ENCODE measurements at regions not wholly inside any gene's neighbourhood (a gene's known extent, or its start where the extent isn't known, plus 50 kb on each side); places are given as distances from the start of the nearest gene placed in this dataset.

DNA sequence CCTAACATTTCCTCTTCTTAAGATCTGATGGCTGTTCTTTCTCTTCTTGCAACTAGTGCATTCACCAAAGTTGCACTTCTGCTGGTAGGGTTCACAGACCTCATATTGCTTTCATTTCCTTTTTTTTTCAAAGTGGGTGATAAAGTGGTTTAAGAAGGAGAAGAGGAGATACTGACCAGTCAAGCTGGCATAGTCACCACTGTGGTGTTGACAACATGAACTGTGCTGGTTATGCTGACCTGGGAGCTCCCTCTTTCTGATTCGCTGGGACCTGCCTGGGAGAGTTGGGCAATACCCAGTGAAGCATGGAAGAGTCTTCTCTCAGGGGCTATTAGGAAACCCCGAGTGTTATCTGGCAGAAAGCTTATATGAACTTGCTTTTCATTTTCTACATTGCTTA lies 222.9 kb downstream of the SLITRK5 start:
- intact Hi-C loops (cut with micrococcal nuclease): no loop called here
- H3K4me1 Mint-ChIP-seq: no peaks in the 10 kb centered on the region

DNA sequence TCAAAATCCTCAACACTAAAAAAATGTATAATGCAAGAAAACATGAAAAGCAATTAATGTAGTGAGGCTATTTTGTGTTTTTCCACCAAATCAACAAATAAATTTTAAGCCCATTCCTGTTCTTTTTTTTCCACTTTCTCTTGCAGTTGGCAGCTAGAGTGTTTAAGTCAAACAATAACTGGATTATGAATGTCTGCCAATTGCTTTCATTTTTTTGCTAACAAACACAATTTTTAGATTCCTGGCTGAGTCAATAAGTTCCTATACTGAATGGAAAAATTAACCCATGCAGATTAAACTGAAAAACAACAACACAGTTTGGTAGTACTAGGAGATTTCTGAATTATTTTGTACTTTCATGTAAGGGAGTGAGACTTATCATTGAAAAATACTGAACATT lies 232.4 kb downstream of the SLITRK5 start:
- Mint-ChIP-seq H3K36me3 (ENCODE audit: low read depth) (no peaks in the 10 kb centered on the region), H3K4me1 (no peaks in the 10 kb centered on the region), H3K27me3 (no peaks in the 10 kb centered on the region), H3K9me3 (peaks cover 2% of the 10 kb centered on the region), H3K4me3 (no peak overlapping the region), H3K27ac (no peak overlapping the region)
- intact Hi-C loops (cut with micrococcal nuclease): no loop called here
- CTCF ChIA-PET: no interaction called here
- DNase-seq (no peak), ATAC-seq (ENCODE audit: low read depth) (no peak)
- POLR2A ChIA-PET: no interaction called here
- TF ChIP-seq, protein P1, sequence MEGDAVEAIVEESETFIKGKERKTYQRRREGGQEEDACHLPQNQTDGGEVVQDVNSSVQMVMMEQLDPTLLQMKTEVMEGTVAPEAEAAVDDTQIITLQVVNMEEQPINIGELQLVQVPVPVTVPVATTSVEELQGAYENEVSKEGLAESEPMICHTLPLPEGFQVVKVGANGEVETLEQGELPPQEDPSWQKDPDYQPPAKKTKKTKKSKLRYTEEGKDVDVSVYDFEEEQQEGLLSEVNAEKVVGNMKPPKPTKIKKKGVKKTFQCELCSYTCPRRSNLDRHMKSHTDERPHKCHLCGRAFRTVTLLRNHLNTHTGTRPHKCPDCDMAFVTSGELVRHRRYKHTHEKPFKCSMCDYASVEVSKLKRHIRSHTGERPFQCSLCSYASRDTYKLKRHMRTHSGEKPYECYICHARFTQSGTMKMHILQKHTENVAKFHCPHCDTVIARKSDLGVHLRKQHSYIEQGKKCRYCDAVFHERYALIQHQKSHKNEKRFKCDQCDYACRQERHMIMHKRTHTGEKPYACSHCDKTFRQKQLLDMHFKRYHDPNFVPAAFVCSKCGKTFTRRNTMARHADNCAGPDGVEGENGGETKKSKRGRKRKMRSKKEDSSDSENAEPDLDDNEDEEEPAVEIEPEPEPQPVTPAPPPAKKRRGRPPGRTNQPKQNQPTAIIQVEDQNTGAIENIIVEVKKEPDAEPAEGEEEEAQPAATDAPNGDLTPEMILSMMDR (IDR thresholded peaks at IDR 0.05): no peak

More for the DNA sequence above, 222.9 kb downstream of the SLITRK5 start:
- Mint-ChIP-seq H3K9me3 (no peaks in the 10 kb centered on the region), H3K4me3 (no peak overlapping the region), H3K27me3 (no peaks in the 10 kb centered on the region), H3K36me3 (ENCODE audit: low read depth) (no peaks in the 10 kb centered on the region), H3K27ac (no peak overlapping the region)
- ChIA-PET POLR2A (no interaction called here), CTCF (no interaction called here)
- ATAC-seq (ENCODE audit: low read depth): no peak
- DNase-seq: no peak
- TF ChIP-seq, protein P1 (IDR thresholded peaks at IDR 0.05): no peak

DNA sequence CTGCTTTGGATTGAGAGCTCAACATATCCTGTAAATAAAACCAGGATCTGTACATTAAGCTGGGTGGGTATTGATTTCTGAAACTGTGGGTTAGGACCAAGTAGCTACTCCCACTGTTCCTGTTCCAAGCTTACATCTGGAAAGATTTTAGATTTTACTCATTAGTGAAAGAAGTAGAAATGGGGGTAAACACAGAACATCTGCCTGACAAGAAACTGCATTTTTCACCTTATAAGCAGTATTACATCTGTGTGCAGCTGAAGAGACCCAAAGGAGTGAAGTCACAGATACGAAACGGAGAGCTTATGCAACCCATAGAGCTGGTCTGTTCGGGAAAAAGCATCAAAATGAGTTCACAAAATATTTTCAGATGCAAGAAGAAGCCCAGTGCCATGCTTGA lies 235.2 kb downstream of the SLITRK5 start:
- Mint-ChIP-seq H3K36me3 (ENCODE audit: low read depth) (no peaks in the 10 kb centered on the region), H3K27me3 (no peaks in the 10 kb centered on the region), H3K27ac (no peak overlapping the region), H3K9me3 (peaks cover 4% of the 10 kb centered on the region), H3K4me3 (no peak overlapping the region), H3K4me1 (no peaks in the 10 kb centered on the region)
- CTCF ChIA-PET: no interaction called here
- intact Hi-C loops (cut with micrococcal nuclease): no loop called here
- DNase-seq (no peak), ATAC-seq (ENCODE audit: low read depth) (no peak)
- TF ChIP-seq, protein P1 (IDR thresholded peaks at IDR 0.05): no peak
- POLR2A ChIA-PET: no interaction called here

DNA sequence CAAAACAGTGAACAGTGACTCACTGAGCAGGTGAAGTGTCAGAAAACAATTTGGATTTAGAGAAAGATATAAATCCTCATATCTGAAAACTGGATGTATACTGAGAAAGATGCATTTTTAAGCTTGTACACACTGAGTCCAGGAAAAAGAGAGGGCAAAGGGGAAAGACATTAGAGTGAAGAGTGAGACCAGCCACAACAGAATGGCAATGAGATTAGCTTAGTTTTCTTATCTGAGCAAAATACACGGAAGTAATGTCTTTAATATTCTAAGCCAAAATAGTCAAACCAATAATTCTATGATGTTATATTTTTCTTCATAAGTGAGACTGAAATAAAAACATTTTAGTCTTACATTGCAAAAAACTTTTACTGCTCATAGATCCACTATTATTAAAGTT lies 236.0 kb downstream of the SLITRK5 start:
- POLR2A ChIA-PET: no interaction called here
- Mint-ChIP-seq H3K27ac (no peak overlapping the region), H3K36me3 (ENCODE audit: low read depth) (no peaks in the 10 kb centered on the region), H3K27me3 (no peaks in the 10 kb centered on the region), H3K9me3 (peaks cover 4% of the 10 kb centered on the region), H3K4me1 (no peaks in the 10 kb centered on the region), H3K4me3 (no peak overlapping the region)
- no peak for DNase-seq
- intact Hi-C loops (cut with micrococcal nuclease): no loop called here
- CTCF ChIA-PET: no interaction called here
- TF ChIP-seq, protein P1 (IDR thresholded peaks at IDR 0.05): no peak
- ATAC-seq (ENCODE audit: low read depth): no peak

DNA sequence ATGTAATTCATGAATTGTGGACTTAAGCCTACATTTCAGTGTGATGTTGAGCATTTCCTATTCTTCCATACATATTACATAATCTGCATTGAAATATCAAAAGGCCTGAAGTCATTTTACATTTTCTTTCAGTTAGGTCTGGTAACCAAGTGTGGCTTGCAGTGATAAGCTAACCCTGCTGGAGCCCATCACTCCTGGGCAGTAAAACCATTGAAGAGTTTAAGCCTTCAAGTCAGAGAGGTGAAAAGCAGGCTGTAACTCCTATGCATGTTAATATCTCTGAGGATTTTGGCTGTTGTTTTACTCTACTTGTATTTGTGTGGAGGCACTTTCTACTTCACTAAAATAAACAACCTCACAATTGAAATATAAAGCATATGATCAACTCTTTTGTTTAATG lies 248.8 kb downstream of the SLITRK5 start:
- ATAC-seq (ENCODE audit: low read depth) (no peak), DNase-seq (no peak)
- no peaks in the 10 kb centered on the region for H3K36me3 Mint-ChIP-seq (ENCODE audit: low read depth)
- H3K4me3 Mint-ChIP-seq: no peak overlapping the region
- intact Hi-C loops (cut with micrococcal nuclease): no loop called here
- TF ChIP-seq, protein P1 (IDR thresholded peaks at IDR 0.05): no peak
- POLR2A ChIA-PET: no interaction called here
- no peaks in the 10 kb centered on the region for H3K27me3 Mint-ChIP-seq
- H3K9me3 Mint-ChIP-seq: peaks cover 9% of the 10 kb centered on the region
- no peak overlapping the region for H3K27ac Mint-ChIP-seq
- H3K4me1 Mint-ChIP-seq: no peaks in the 10 kb centered on the region
- CTCF ChIA-PET: no interaction called here
